ENCODE measurements at regions not wholly inside any gene's neighbourhood (a gene's known extent, or its start where the extent isn't known, plus 50 kb on each side); places are given as distances from the start of the nearest gene placed in this dataset.
"Not testable (repeated sequence)": the region's sequence is repeated elsewhere in the genome, so short reads cannot be mapped to it uniquely, and the experiment has no call there.

GRCh38 chr6:158892266-158892665 is 73.1 kb upstream of the EZR start:
- Histone ChIP-seq H3K36me3 (ENCODE audit: insufficient read depth, low read length) (no peaks in the 10 kb centered on the region), H3K9ac (ENCODE audit: low read length) (no peak overlapping the region), H3K9me3 (ENCODE audit: low read length) (no peaks in the 10 kb centered on the region), H3K9me2 (ENCODE audit: low read depth, low read length) (no peaks in the 10 kb centered on the region), H3K4me2 (ENCODE audit: low read length) (no peak overlapping the region), H3K27me3 (ENCODE audit: insufficient read depth, low read length) (no peaks in the 10 kb centered on the region), H3F3A (ENCODE audit: insufficient read depth, low read length) (no peaks in the 10 kb centered on the region), H2AFZ (ENCODE audit: low read length) (no peak overlapping the region), H3K4me1 (ENCODE audit: insufficient read depth, low read length, severe bottlenecking) (peaks cover 12% of the 10 kb centered on the region), H3K79me2 (ENCODE audit: insufficient read depth, low read length) (no peaks in the 10 kb centered on the region), H3K27ac (ENCODE audit: low read depth, low read length, poor library complexity, severe bottlenecking) (no peak overlapping the region), H4K20me1 (ENCODE audit: insufficient read depth, low read length) (no peaks in the 10 kb centered on the region), H3K4me3 (ENCODE audit: low read depth, low read length, poor library complexity, severe bottlenecking) (no peak overlapping the region)
- TF ChIP-seq EZH2 (IDR thresholded peaks at IDR 0.05; ENCODE audit: borderline replicate concordance, low read length): no peak
- TF ChIP-seq CTCF (IDR thresholded peaks at IDR 0.05; ENCODE audit: low read length): no peak

- peaks cover 12% of the 10 kb centered on the region for H3K4me1 ChIP-seq (ENCODE audit: insufficient read depth, low read length, severe bottlenecking)
- not testable (repeated sequence) for H3K4me3 ChIP-seq (ENCODE audit: low read depth, low read length, poor library complexity, severe bottlenecking); H3K27ac ChIP-seq (ENCODE audit: low read depth, low read length, poor library complexity, severe bottlenecking); H4K20me1 ChIP-seq (ENCODE audit: insufficient read depth, low read length); H3K79me2 ChIP-seq (ENCODE audit: insufficient read depth, low read length); H3K9me3 ChIP-seq (ENCODE audit: low read length); H3K9me2 ChIP-seq (ENCODE audit: low read depth, low read length); H3F3A ChIP-seq (ENCODE audit: insufficient read depth, low read length); H3K36me3 ChIP-seq (ENCODE audit: insufficient read depth, low read length); H3K9ac ChIP-seq (ENCODE audit: low read length); H3K4me2 ChIP-seq (ENCODE audit: low read length); H3K27me3 ChIP-seq (ENCODE audit: insufficient read depth, low read length); H2AFZ ChIP-seq (ENCODE audit: low read length)
Measured at GRCh38 chr6:158891560-158891959, 72.4 kb upstream of the EZR start.

GRCh38 chr6:158888171-158888570 is 69.0 kb upstream of the EZR start:
- not testable (repeated sequence) for H3K9me2 ChIP-seq (ENCODE audit: low read depth, low read length); H3K9ac ChIP-seq (ENCODE audit: low read length); H3K79me2 ChIP-seq (ENCODE audit: insufficient read depth, low read length); H3K4me2 ChIP-seq (ENCODE audit: low read length); H3K4me3 ChIP-seq (ENCODE audit: low read depth, low read length, poor library complexity, severe bottlenecking); H2AFZ ChIP-seq (ENCODE audit: low read length); H3K4me1 ChIP-seq (ENCODE audit: insufficient read depth, low read length, severe bottlenecking); H3K9me3 ChIP-seq (ENCODE audit: low read length); H3K27ac ChIP-seq (ENCODE audit: low read depth, low read length, poor library complexity, severe bottlenecking); H4K20me1 ChIP-seq (ENCODE audit: insufficient read depth, low read length); H3K36me3 ChIP-seq (ENCODE audit: insufficient read depth, low read length); H3K27me3 ChIP-seq (ENCODE audit: insufficient read depth, low read length); H3F3A ChIP-seq (ENCODE audit: insufficient read depth, low read length)

- not testable (repeated sequence) for H3K36me3 ChIP-seq (ENCODE audit: insufficient read depth, low read length); H3K4me1 ChIP-seq (ENCODE audit: insufficient read depth, low read length, severe bottlenecking); H3K4me2 ChIP-seq (ENCODE audit: low read length); H4K20me1 ChIP-seq (ENCODE audit: insufficient read depth, low read length); H3F3A ChIP-seq (ENCODE audit: insufficient read depth, low read length); H3K27ac ChIP-seq (ENCODE audit: low read depth, low read length, poor library complexity, severe bottlenecking); H2AFZ ChIP-seq (ENCODE audit: low read length); H3K27me3 ChIP-seq (ENCODE audit: insufficient read depth, low read length); H3K9me2 ChIP-seq (ENCODE audit: low read depth, low read length); H3K9ac ChIP-seq (ENCODE audit: low read length); H3K4me3 ChIP-seq (ENCODE audit: low read depth, low read length, poor library complexity, severe bottlenecking); H3K79me2 ChIP-seq (ENCODE audit: insufficient read depth, low read length); H3K9me3 ChIP-seq (ENCODE audit: low read length)
Measured at GRCh38 chr6:158886346-158886977, 67.3 kb upstream of the EZR start.

GRCh38 chr6:158881884-158882283 is 62.7 kb upstream of the EZR start:
- H3K9me3 ChIP-seq (ENCODE audit: low read length); H3K9me2 ChIP-seq (ENCODE audit: low read depth, low read length); H3K4me1 ChIP-seq (ENCODE audit: insufficient read depth, low read length, severe bottlenecking); H3K4me2 ChIP-seq (ENCODE audit: low read length); H3K27me3 ChIP-seq (ENCODE audit: insufficient read depth, low read length); H2AFZ ChIP-seq (ENCODE audit: low read length); H4K20me1 ChIP-seq (ENCODE audit: insufficient read depth, low read length); H3K27ac ChIP-seq (ENCODE audit: low read depth, low read length, poor library complexity, severe bottlenecking); H3K79me2 ChIP-seq (ENCODE audit: insufficient read depth, low read length); H3K4me3 ChIP-seq (ENCODE audit: low read depth, low read length, poor library complexity, severe bottlenecking); H3K36me3 ChIP-seq (ENCODE audit: insufficient read depth, low read length); H3F3A ChIP-seq (ENCODE audit: insufficient read depth, low read length); H3K9ac ChIP-seq (ENCODE audit: low read length): not testable (repeated sequence)

- not testable (repeated sequence) for H3K4me3 ChIP-seq (ENCODE audit: low read depth, low read length, poor library complexity, severe bottlenecking); H3K79me2 ChIP-seq (ENCODE audit: insufficient read depth, low read length); H3K9me2 ChIP-seq (ENCODE audit: low read depth, low read length); H3K27me3 ChIP-seq (ENCODE audit: insufficient read depth, low read length); H3K27ac ChIP-seq (ENCODE audit: low read depth, low read length, poor library complexity, severe bottlenecking); H2AFZ ChIP-seq (ENCODE audit: low read length); H3K4me1 ChIP-seq (ENCODE audit: insufficient read depth, low read length, severe bottlenecking); H3K9me3 ChIP-seq (ENCODE audit: low read length); H3F3A ChIP-seq (ENCODE audit: insufficient read depth, low read length); H3K36me3 ChIP-seq (ENCODE audit: insufficient read depth, low read length); H4K20me1 ChIP-seq (ENCODE audit: insufficient read depth, low read length); H3K4me2 ChIP-seq (ENCODE audit: low read length); H3K9ac ChIP-seq (ENCODE audit: low read length)
Measured at GRCh38 chr6:158881276-158881675, 62.1 kb upstream of the EZR start.
